GM12891 (cell line): ENCODE measurements at regions not wholly inside any gene's neighbourhood (a gene's known extent, or its start where the extent isn't known, plus 50 kb on each side); places are given as distances from the start of the nearest gene placed in this dataset.

ENCODE experiments used
- PAX5 ChIP-seq: IDR thresholded peaks from 2 replicates; pipeline ENCODE4 v1.6.1; 2011; ENCODE audit warnings: low read length, moderate library complexity, mild to moderate bottlenecking; ENCODE audit not compliant: insufficient read depth, severe bottlenecking
- POLR2A ChIP-seq: IDR thresholded peaks from 2 replicates; pipeline ENCODE4 v1.6.1; 2011; ENCODE audit warnings: low read depth, low read length, control low read depth
- POLR2AphosphoS5 ChIP-seq: IDR thresholded peaks from 2 replicates; pipeline ENCODE4 v1.6.1; 2011; ENCODE audit warnings: low read depth, low read length, control low read depth
- POU2F2 ChIP-seq: IDR thresholded peaks from 2 replicates; pipeline ENCODE4 v1.6.1; 2011; ENCODE audit warnings: low read depth, mild to moderate bottlenecking, control low read depth, low read length, moderate library complexity
- SPI1 ChIP-seq: IDR thresholded peaks from 2 replicates; pipeline ENCODE4 v1.6.1; 2011; ENCODE audit warnings: low read depth, low read length, control low read depth
- TAF1 ChIP-seq: IDR thresholded peaks from 2 replicates; pipeline ENCODE4 v1.6.1; 2011; ENCODE audit warnings: low read depth, low read length, control low read depth

DNA sequence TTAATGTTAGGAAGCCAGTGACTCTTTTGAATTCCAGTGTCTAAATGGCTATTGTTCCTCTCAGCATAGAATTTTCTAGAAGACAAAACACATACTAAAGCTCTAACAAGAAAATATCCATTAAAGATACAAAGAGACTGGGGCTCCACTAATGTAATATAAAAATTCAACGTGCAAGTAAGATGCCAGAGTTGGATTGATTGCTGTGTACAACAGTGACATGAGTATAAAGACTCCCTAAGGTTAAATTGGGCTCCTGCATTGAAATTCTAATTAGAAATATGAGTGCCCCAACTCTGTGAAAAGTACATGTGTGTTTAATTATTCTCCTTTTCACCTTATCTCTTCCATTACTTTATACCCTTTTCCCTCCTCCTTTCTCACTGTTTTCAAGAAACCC lies 253.6 kb upstream of the G2E3 start:
- TF ChIP-seq POLR2A (no peak), POLR2AphosphoS5 (no peak), TAF1 (no peak), POU2F2 (no peak), SPI1 (no peak), PAX5 (no peak)
